ENCODE measurements at regions not wholly inside any gene's neighbourhood (a gene's known extent, or its start where the extent isn't known, plus 50 kb on each side); places are given as distances from the start of the nearest gene placed in this dataset.
"Not testable (repeated sequence)": the region's sequence is repeated elsewhere in the genome, so short reads cannot be mapped to it uniquely, and the experiment has no call there.

DNA sequence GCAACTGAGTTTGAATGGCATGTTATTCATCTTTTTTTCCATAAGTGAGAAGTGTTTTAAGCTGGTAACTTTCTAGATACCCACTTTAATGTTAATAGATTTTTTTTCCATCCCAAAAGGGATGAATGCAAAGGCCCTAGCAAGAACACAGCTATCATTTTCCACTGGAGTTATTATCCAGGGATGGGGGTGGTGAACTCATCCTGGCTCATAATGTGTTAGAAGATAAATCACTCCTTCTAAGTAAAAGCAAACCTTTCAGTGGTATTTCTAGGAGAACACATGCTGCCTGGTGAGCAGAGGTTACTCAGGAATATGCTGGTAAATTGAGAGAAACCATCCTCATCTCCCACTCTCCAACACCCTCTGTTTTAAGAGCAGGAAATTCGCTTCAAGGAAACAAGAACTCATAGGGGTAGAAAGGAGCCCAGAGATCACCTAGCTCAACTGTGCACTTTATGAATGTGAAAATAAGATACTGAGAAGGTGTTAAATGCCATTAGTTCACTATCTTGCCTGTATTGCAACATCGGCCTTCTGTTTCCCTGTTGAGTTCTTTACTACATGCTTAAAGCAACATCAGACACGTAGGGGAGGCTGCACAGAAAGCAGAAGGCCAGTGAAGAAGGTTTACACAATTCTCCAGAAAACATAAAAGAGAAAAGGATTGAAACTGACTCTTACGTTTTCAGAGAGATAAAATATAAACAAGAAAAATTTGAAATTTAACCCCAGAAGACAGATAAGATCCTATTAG is 264.0 kb upstream of the PRKCQ start:
- Histone ChIP-seq H3K9me3 (ENCODE audit: control insufficient read depth in 3 of 3, low read length in 3 of 3) (no peaks in the 10 kb centered on the region), H3K27ac (ENCODE audit: low read depth, low read length) (no peak overlapping the region), H3K4me1 (ENCODE audit: control insufficient read depth in 3 of 3, insufficient read depth in 3 of 3, low read length in 3 of 3) (no peaks in the 10 kb centered on the region), H3K36me3 (ENCODE audit: control insufficient read depth in 3 of 3, insufficient read depth in 3 of 3, low read length in 3 of 3) (no peaks in the 10 kb centered on the region), H3K9ac (ENCODE audit: low read depth in 1 of 3, low read length in 3 of 3) (no peak overlapping the region), H3K4me3 (ENCODE audit: low read length in 3 of 3) (no peak overlapping the region), H3K27me3 (ENCODE audit: control insufficient read depth in 3 of 3, insufficient read depth in 3 of 3, low read length in 3 of 3) (no peaks in the 10 kb centered on the region)

GRCh38 chr10:6843481-6843881 is 263.4 kb upstream of the PRKCQ start:
- Histone ChIP-seq H3K36me3 (ENCODE audit: control insufficient read depth in 3 of 3, insufficient read depth in 3 of 3, low read length in 3 of 3) (no peaks in the 10 kb centered on the region), H3K4me3 (ENCODE audit: low read length in 3 of 3) (no peak overlapping the region), H3K27me3 (ENCODE audit: control insufficient read depth in 3 of 3, insufficient read depth in 3 of 3, low read length in 3 of 3) (no peaks in the 10 kb centered on the region), H3K4me1 (ENCODE audit: control insufficient read depth in 3 of 3, insufficient read depth in 3 of 3, low read length in 3 of 3) (no peaks in the 10 kb centered on the region), H3K9ac (ENCODE audit: low read depth in 1 of 3, low read length in 3 of 3) (no peak overlapping the region), H3K27ac (ENCODE audit: low read depth, low read length) (no peak overlapping the region), H3K9me3 (ENCODE audit: control insufficient read depth in 3 of 3, low read length in 3 of 3) (no peaks in the 10 kb centered on the region)

- H3K27ac ChIP-seq (ENCODE audit: low read depth, low read length) = no peak overlapping the region
- H3K9ac ChIP-seq (ENCODE audit: low read depth in 1 of 3, low read length in 3 of 3) = no peak overlapping the region
- no peak overlapping the region for H3K4me3 ChIP-seq (ENCODE audit: low read length in 3 of 3)
- no peaks in the 10 kb centered on the region for H3K9me3 ChIP-seq (ENCODE audit: control insufficient read depth in 3 of 3, low read length in 3 of 3)
- no peaks in the 10 kb centered on the region for H3K27me3 ChIP-seq (ENCODE audit: control insufficient read depth in 3 of 3, insufficient read depth in 3 of 3, low read length in 3 of 3)
- H3K36me3 ChIP-seq (ENCODE audit: control insufficient read depth in 3 of 3, insufficient read depth in 3 of 3, low read length in 3 of 3) = no peaks in the 10 kb centered on the region
- H3K4me1 ChIP-seq (ENCODE audit: control insufficient read depth in 3 of 3, insufficient read depth in 3 of 3, low read length in 3 of 3) = no peaks in the 10 kb centered on the region
Measured at GRCh38 chr10:6842722-6843121, 262.6 kb upstream of the PRKCQ start.

DNA sequence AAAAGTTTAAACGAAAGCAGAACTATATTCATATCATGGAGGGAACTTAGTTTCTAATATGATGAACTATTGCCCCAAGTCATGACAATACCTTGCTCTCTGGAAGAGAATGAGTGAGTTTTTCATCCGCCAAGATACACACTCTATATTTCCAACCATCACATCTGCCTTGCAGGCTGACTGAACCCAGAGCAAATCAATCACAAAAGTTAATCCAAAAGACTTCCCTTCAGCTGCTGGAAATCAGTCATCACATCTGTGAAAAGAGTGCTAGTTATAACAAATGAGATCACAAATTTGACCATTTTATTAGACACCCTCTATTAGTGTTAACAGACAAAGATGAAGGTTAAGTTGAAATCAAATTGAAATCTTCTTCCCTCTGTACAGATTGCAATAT is 261.7 kb upstream of the PRKCQ start:
- H3K9me3 ChIP-seq (ENCODE audit: control insufficient read depth in 3 of 3, low read length in 3 of 3) = no peaks in the 10 kb centered on the region
- H3K4me3 ChIP-seq (ENCODE audit: low read length in 3 of 3) = no peak overlapping the region
- H3K36me3 ChIP-seq (ENCODE audit: control insufficient read depth in 3 of 3, insufficient read depth in 3 of 3, low read length in 3 of 3) = no peaks in the 10 kb centered on the region
- no peak overlapping the region for H3K27ac ChIP-seq (ENCODE audit: low read depth, low read length)
- H3K9ac ChIP-seq (ENCODE audit: low read depth in 1 of 3, low read length in 3 of 3) = no peak overlapping the region
- H3K27me3 ChIP-seq (ENCODE audit: control insufficient read depth in 3 of 3, insufficient read depth in 3 of 3, low read length in 3 of 3) = no peaks in the 10 kb centered on the region
- no peaks in the 10 kb centered on the region for H3K4me1 ChIP-seq (ENCODE audit: control insufficient read depth in 3 of 3, insufficient read depth in 3 of 3, low read length in 3 of 3)

- no peaks in the 10 kb centered on the region for H3K36me3 ChIP-seq (ENCODE audit: control insufficient read depth in 3 of 3, insufficient read depth in 3 of 3, low read length in 3 of 3)
- no peaks in the 10 kb centered on the region for H3K9me3 ChIP-seq (ENCODE audit: control insufficient read depth in 3 of 3, low read length in 3 of 3)
- H3K9ac ChIP-seq (ENCODE audit: low read depth in 1 of 3, low read length in 3 of 3) = no peak overlapping the region
- H3K4me3 ChIP-seq (ENCODE audit: low read length in 3 of 3) = no peak overlapping the region
- H3K27me3 ChIP-seq (ENCODE audit: control insufficient read depth in 3 of 3, insufficient read depth in 3 of 3, low read length in 3 of 3) = no peaks in the 10 kb centered on the region
- no peaks in the 10 kb centered on the region for H3K4me1 ChIP-seq (ENCODE audit: control insufficient read depth in 3 of 3, insufficient read depth in 3 of 3, low read length in 3 of 3)
- H3K27ac ChIP-seq (ENCODE audit: low read depth, low read length) = no peak overlapping the region
Measured at GRCh38 chr10:6840766-6841165, 260.7 kb upstream of the PRKCQ start.

GRCh38 chr10:6840201-6840691 is 260.2 kb upstream of the PRKCQ start:
- no peak overlapping the region for H3K27ac ChIP-seq (ENCODE audit: low read depth, low read length)
- no peaks in the 10 kb centered on the region for H3K36me3 ChIP-seq (ENCODE audit: control insufficient read depth in 3 of 3, insufficient read depth in 3 of 3, low read length in 3 of 3)
- no peak overlapping the region for H3K9ac ChIP-seq (ENCODE audit: low read depth in 1 of 3, low read length in 3 of 3)
- no peaks in the 10 kb centered on the region for H3K9me3 ChIP-seq (ENCODE audit: control insufficient read depth in 3 of 3, low read length in 3 of 3)
- no peak overlapping the region for H3K4me3 ChIP-seq (ENCODE audit: low read length in 3 of 3)
- H3K27me3 ChIP-seq (ENCODE audit: control insufficient read depth in 3 of 3, insufficient read depth in 3 of 3, low read length in 3 of 3) = no peaks in the 10 kb centered on the region
- H3K4me1 ChIP-seq (ENCODE audit: control insufficient read depth in 3 of 3, insufficient read depth in 3 of 3, low read length in 3 of 3) = no peaks in the 10 kb centered on the region

DNA sequence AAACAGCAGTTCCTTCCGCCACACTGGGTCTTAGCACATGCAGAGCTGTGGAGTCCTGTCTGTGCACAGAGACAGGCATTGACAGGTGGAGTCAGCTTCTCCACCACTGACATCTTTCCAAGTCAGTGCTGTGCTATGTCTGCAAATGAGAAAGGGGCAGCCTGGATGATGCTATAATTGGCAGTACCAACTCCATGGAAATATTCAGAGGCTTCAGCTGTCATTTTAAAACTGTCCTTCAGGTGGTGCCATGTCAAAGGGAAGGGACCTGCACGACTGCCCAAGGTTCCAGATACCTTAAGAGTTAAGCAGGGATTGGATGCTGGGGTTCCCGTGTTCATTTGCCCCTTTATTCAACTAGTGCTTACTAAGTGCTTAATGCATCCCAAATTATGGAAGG is 258.0 kb upstream of the PRKCQ start:
- no peak overlapping the region for H3K9ac ChIP-seq (ENCODE audit: low read depth in 1 of 3, low read length in 3 of 3)
- H3K27me3 ChIP-seq (ENCODE audit: control insufficient read depth in 3 of 3, insufficient read depth in 3 of 3, low read length in 3 of 3) = no peaks in the 10 kb centered on the region
- H3K36me3 ChIP-seq (ENCODE audit: control insufficient read depth in 3 of 3, insufficient read depth in 3 of 3, low read length in 3 of 3) = no peaks in the 10 kb centered on the region
- no peak overlapping the region for H3K4me3 ChIP-seq (ENCODE audit: low read length in 3 of 3)
- H3K9me3 ChIP-seq (ENCODE audit: control insufficient read depth in 3 of 3, low read length in 3 of 3) = no peaks in the 10 kb centered on the region
- no peak overlapping the region for H3K27ac ChIP-seq (ENCODE audit: low read depth, low read length)
- H3K4me1 ChIP-seq (ENCODE audit: control insufficient read depth in 3 of 3, insufficient read depth in 3 of 3, low read length in 3 of 3) = no peaks in the 10 kb centered on the region

- no peaks in the 10 kb centered on the region for H3K36me3 ChIP-seq (ENCODE audit: control insufficient read depth in 3 of 3, insufficient read depth in 3 of 3, low read length in 3 of 3)
- H3K27ac ChIP-seq (ENCODE audit: low read depth, low read length) = no peak overlapping the region
- H3K9ac ChIP-seq (ENCODE audit: low read depth in 1 of 3, low read length in 3 of 3) = no peak overlapping the region
- H3K4me3 ChIP-seq (ENCODE audit: low read length in 3 of 3) = no peak overlapping the region
- H3K4me1 ChIP-seq (ENCODE audit: control insufficient read depth in 3 of 3, insufficient read depth in 3 of 3, low read length in 3 of 3) = no peaks in the 10 kb centered on the region
- no peaks in the 10 kb centered on the region for H3K9me3 ChIP-seq (ENCODE audit: control insufficient read depth in 3 of 3, low read length in 3 of 3)
- no peaks in the 10 kb centered on the region for H3K27me3 ChIP-seq (ENCODE audit: control insufficient read depth in 3 of 3, insufficient read depth in 3 of 3, low read length in 3 of 3)
Measured at GRCh38 chr10:6833458-6834011, 253.5 kb upstream of the PRKCQ start.

DNA sequence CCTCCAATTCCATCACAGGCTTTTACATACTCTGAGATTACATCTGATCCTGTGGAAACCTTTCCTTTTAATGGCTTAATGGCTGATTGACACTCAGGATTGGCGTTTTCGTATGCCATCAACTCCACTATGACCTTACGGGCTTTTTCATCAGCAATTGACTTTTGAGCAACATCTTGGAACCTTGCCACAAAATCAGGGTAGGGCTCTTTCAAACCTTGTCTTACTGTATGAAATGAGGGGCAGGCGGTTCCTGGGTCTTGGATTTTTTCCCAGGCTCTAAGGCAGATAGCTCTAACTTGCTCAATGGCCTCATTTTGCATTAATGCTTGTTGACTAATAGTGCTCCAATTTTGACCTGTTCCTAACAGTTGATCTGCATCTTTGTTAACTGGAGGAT is 250.9 kb upstream of the PRKCQ start:
- not testable (repeated sequence) for H3K9me3 ChIP-seq (ENCODE audit: control insufficient read depth in 3 of 3, low read length in 3 of 3); H3K4me3 ChIP-seq (ENCODE audit: low read length in 3 of 3); H3K36me3 ChIP-seq (ENCODE audit: control insufficient read depth in 3 of 3, insufficient read depth in 3 of 3, low read length in 3 of 3); H3K9ac ChIP-seq (ENCODE audit: low read depth in 1 of 3, low read length in 3 of 3); H3K4me1 ChIP-seq (ENCODE audit: control insufficient read depth in 3 of 3, insufficient read depth in 3 of 3, low read length in 3 of 3); H3K27me3 ChIP-seq (ENCODE audit: control insufficient read depth in 3 of 3, insufficient read depth in 3 of 3, low read length in 3 of 3); H3K27ac ChIP-seq (ENCODE audit: low read depth, low read length)

GRCh38 chr10:6824793-6825192 is 244.7 kb upstream of the PRKCQ start:
- H3K9ac ChIP-seq (ENCODE audit: low read depth in 1 of 3, low read length in 3 of 3); H3K9me3 ChIP-seq (ENCODE audit: control insufficient read depth in 3 of 3, low read length in 3 of 3); H3K27ac ChIP-seq (ENCODE audit: low read depth, low read length); H3K27me3 ChIP-seq (ENCODE audit: control insufficient read depth in 3 of 3, insufficient read depth in 3 of 3, low read length in 3 of 3); H3K36me3 ChIP-seq (ENCODE audit: control insufficient read depth in 3 of 3, insufficient read depth in 3 of 3, low read length in 3 of 3); H3K4me3 ChIP-seq (ENCODE audit: low read length in 3 of 3); H3K4me1 ChIP-seq (ENCODE audit: control insufficient read depth in 3 of 3, insufficient read depth in 3 of 3, low read length in 3 of 3): not testable (repeated sequence)
